ENCODE measurements at regions not wholly inside any gene's neighbourhood (a gene's known extent, or its start where the extent isn't known, plus 50 kb on each side); places are given as distances from the start of the nearest gene placed in this dataset.

DNA sequence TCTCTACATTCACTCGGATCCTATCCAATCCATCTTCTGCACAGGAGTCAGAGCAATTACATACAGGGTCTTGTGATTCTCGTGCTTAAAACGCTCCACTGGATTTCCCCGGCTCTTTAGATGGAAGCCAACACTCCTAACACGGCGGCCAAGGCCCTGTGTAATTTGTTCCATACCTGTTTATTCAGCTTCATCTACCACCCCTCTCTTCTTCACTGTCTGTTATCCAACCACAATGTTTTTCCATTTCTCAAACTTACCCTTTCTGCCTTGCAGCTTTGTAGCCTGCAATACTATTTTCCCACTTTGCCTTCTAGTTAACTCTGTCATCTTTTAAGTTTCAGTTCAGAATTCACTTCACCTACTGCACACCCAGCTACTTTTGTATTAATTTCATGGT is 249.6 kb upstream of the USP25 start:
- TF ChIP-seq, protein P1, sequence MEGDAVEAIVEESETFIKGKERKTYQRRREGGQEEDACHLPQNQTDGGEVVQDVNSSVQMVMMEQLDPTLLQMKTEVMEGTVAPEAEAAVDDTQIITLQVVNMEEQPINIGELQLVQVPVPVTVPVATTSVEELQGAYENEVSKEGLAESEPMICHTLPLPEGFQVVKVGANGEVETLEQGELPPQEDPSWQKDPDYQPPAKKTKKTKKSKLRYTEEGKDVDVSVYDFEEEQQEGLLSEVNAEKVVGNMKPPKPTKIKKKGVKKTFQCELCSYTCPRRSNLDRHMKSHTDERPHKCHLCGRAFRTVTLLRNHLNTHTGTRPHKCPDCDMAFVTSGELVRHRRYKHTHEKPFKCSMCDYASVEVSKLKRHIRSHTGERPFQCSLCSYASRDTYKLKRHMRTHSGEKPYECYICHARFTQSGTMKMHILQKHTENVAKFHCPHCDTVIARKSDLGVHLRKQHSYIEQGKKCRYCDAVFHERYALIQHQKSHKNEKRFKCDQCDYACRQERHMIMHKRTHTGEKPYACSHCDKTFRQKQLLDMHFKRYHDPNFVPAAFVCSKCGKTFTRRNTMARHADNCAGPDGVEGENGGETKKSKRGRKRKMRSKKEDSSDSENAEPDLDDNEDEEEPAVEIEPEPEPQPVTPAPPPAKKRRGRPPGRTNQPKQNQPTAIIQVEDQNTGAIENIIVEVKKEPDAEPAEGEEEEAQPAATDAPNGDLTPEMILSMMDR (IDR thresholded peaks at IDR 0.05; ENCODE audit: partially characterized antibody, unreplicated experiment): no peak
- no peak for DNase-seq
- no peak overlapping the region for H3K4me3 Mint-ChIP-seq (ENCODE audit: unreplicated experiment)
- H3K36me3 Mint-ChIP-seq (ENCODE audit: unreplicated experiment): no peaks in the 10 kb centered on the region
- no peaks in the 10 kb centered on the region for H3K9me3 Mint-ChIP-seq (ENCODE audit: unreplicated experiment)
- H3K4me1 Mint-ChIP-seq (ENCODE audit: low read depth, unreplicated experiment): peaks cover 7% of the 10 kb centered on the region
- no peak overlapping the region for H3K27ac Mint-ChIP-seq (ENCODE audit: unreplicated experiment)
- no peaks in the 10 kb centered on the region for H3K27me3 Mint-ChIP-seq (ENCODE audit: unreplicated experiment)

DNA sequence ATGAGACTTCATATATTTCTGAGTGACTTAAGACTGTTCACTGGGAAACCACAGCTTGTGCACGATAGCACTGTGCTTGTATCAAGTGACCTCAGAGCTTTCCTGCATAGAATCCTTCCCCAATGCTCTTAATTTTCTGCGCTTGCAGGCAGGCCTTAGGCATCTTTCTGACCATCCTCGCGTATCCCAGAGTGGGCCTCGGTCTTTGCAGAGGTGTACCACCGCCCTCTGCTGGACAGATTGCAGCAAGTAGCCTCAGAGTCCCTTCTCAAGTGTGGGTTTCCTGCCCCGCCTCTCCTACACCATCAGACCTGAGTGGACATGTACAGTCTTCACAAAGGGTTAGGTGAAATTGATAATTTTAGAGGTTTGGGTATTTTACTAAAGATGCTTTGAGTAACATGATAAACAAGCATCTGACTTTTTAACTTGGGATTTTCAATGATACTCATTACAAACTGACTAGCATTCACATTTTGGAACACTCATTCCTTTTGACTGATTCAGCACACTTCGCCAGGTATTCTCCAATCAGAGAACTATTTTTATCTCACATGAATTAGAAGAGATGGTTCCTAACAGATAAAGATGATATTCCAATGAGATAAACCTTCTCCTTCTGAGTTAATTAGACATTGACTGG is 246.5 kb upstream of the USP25 start:
- H3K36me3 Mint-ChIP-seq (ENCODE audit: unreplicated experiment): no peaks in the 10 kb centered on the region
- H3K9me3 Mint-ChIP-seq (ENCODE audit: unreplicated experiment): no peaks in the 10 kb centered on the region
- no peak overlapping the region for H3K27ac Mint-ChIP-seq (ENCODE audit: unreplicated experiment)
- TF ChIP-seq, protein P1 (IDR thresholded peaks at IDR 0.05; ENCODE audit: partially characterized antibody, unreplicated experiment): peak; percentile 91
- peak; percentile 91 for DNase-seq
- H3K4me1 Mint-ChIP-seq (ENCODE audit: low read depth, unreplicated experiment): peaks cover 11% of the 10 kb centered on the region
- no peak overlapping the region for H3K4me3 Mint-ChIP-seq (ENCODE audit: unreplicated experiment)
- H3K27me3 Mint-ChIP-seq (ENCODE audit: unreplicated experiment): peaks cover 2% of the 10 kb centered on the region

DNA sequence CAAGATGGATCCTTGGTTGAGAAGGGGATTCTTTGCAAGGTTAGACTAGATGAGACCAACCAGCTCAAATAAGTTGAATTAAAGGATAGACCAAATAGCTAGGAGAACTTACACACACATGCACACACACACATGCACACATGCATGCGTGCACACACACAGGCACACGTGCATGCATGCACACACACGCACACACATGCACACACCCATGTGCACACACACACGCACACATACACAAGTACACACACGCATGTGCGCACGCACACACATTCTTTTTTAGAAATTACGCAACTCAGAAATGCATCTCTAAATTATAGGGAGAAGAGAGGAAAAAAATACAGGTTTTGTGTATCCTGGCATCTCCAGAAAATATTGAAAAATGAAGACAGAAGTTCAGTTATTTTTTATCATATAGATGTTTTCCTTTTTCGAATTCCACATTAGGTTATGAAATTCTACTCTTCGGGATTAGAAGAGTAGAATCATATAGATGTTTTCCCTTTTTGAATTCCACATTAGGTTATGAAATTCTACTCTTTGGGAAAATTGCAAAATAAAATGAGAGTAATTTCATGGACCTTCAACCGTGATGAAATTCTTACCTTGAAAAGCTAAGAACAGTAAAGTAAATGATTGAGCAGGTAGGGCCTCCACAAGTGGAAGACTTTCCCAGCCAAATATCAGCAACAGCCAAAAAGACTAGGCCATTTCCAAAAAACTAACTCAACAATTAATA is 243.2 kb upstream of the USP25 start:
- Mint-ChIP-seq H3K27me3 (ENCODE audit: unreplicated experiment) (peaks cover 2% of the 10 kb centered on the region), H3K36me3 (ENCODE audit: unreplicated experiment) (no peaks in the 10 kb centered on the region), H3K9me3 (ENCODE audit: unreplicated experiment) (no peaks in the 10 kb centered on the region), H3K27ac (ENCODE audit: unreplicated experiment) (no peak overlapping the region), H3K4me1 (ENCODE audit: low read depth, unreplicated experiment) (peaks cover 11% of the 10 kb centered on the region), H3K4me3 (ENCODE audit: unreplicated experiment) (no peak overlapping the region)
- TF ChIP-seq, protein P1 (IDR thresholded peaks at IDR 0.05; ENCODE audit: partially characterized antibody, unreplicated experiment): no peak
- no peak for DNase-seq

DNA sequence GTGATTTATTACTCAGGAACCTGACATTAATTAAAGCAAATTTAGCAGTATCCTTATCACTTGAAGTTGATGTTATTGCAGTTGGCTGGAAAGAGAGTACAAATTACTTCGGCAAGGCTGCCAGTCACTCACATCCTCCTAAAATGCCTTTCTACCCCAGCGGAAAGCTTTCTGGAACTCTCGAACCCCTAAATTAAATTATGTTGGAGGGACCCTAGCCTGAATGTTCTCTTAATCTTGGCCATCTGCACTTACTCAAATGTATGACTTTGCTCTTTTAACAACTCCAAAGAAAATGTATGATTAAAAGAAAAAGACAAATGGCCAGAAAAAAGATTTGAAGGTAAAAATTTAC is 242.6 kb upstream of the USP25 start:
- DNase-seq: no peak
- Mint-ChIP-seq H3K27me3 (ENCODE audit: unreplicated experiment) (peaks cover 2% of the 10 kb centered on the region), H3K4me3 (ENCODE audit: unreplicated experiment) (no peak overlapping the region), H3K27ac (ENCODE audit: unreplicated experiment) (no peak overlapping the region), H3K4me1 (ENCODE audit: low read depth, unreplicated experiment) (peaks cover 6% of the 10 kb centered on the region), H3K9me3 (ENCODE audit: unreplicated experiment) (no peaks in the 10 kb centered on the region), H3K36me3 (ENCODE audit: unreplicated experiment) (no peaks in the 10 kb centered on the region)
- TF ChIP-seq, protein P1 (IDR thresholded peaks at IDR 0.05; ENCODE audit: partially characterized antibody, unreplicated experiment): no peak

DNA sequence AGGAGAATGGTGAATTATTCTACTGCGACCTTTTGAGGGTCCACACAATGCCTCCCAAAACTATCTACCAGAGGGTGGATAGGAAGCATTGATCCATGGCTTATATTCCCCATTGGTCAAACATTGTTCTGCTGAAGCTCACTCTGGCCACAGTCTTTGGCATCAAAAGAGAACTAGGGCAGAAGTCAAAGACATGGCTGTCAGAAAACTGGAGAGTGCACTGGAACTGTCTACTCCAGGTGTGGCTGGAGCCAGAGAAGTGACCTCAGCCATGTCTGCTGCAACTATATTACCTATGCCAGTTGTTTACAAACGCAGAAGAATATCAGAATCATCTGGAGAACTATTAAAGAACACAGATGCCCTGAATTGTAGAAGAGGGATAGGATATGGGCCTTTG is 238.7 kb upstream of the USP25 start:
- no peak overlapping the region for H3K4me3 Mint-ChIP-seq (ENCODE audit: unreplicated experiment)
- H3K36me3 Mint-ChIP-seq (ENCODE audit: unreplicated experiment): no peaks in the 10 kb centered on the region

More for the DNA sequence above, 238.7 kb upstream of the USP25 start:
- TF ChIP-seq, protein P1 (IDR thresholded peaks at IDR 0.05; ENCODE audit: partially characterized antibody, unreplicated experiment): no peak
- Mint-ChIP-seq H3K27me3 (ENCODE audit: unreplicated experiment) (peaks cover 2% of the 10 kb centered on the region), H3K4me1 (ENCODE audit: low read depth, unreplicated experiment) (no peaks in the 10 kb centered on the region), H3K27ac (ENCODE audit: unreplicated experiment) (no peak overlapping the region), H3K9me3 (ENCODE audit: unreplicated experiment) (no peaks in the 10 kb centered on the region)
- no peak for DNase-seq

Measured in glutamatergic neuron (in vitro differentiated cells).